Fibroblast of skin of back (primary cell): ENCODE measurements at regions not wholly inside any gene's neighbourhood (a gene's known extent, or its start where the extent isn't known, plus 50 kb on each side); places are given as distances from the start of the nearest gene placed in this dataset.
"Not testable (repeated sequence)": the region's sequence is repeated elsewhere in the genome, so short reads cannot be mapped to it uniquely, and the experiment has no call there.

Source experiments
- DNase-seq: peaks from one replicate; pipeline ENCODE4 v3.0.0-alpha.2; 2013

DNA sequence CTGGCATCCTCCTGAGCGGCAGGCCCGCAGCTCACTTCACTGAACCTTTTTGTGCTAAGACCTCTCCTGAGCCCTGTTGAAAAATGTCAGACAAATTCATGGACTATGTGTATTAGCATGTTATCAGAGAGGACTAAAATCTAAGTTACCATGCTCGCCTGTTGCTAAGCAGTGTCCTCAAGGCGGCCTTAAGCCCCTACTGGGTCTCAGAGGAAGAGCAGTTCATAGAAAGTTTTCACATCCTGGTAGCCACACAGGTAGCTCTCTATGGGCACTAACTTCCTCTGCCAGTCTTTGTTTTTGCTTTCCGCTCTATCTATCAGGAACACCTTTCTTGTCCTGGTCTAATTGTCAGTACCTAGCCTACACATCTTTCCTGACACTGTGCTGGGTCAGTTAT lies 306.6 kb upstream of the MIS18BP1 start:
- no peak for DNase-seq

DNA sequence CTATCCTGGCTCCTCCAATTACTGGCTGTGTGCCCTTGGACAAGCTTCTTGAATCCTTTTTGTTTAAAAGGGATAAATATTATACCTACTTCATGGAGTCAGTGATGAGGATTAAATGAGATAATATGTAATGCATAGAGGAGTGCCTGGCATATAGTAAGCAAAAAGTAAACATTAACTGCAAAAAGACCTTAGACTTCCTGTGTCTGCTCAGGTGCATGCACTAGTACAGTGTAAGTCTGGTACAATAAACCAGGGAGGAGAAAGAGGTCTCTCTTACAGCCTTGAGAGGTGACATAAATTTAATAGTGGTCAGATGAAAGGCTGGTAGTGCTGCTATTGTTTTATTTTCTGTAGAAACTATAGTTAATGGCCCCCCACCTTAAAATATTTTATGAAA lies 305.2 kb upstream of the MIS18BP1 start:
- no peak for DNase-seq

DNA sequence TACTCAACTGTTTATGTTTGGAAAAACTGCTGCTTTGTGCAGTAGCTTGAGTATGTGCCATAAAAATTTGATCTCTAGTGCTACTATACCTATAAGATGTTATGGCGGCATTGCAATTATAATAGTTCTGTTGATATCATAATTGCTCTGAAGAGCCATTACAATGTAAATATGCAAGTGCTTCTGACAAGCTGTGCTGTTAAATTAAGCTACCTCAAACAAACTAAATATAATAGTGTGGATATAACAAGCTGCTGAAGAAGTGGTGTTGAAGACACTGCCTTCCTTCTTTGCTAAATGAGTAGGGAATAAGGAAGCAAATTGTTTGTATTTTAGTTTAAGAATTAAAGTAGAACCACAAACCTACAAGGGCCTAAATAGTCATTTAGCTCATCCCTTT lies 301.0 kb upstream of the MIS18BP1 start:
- no peak for DNase-seq

DNA sequence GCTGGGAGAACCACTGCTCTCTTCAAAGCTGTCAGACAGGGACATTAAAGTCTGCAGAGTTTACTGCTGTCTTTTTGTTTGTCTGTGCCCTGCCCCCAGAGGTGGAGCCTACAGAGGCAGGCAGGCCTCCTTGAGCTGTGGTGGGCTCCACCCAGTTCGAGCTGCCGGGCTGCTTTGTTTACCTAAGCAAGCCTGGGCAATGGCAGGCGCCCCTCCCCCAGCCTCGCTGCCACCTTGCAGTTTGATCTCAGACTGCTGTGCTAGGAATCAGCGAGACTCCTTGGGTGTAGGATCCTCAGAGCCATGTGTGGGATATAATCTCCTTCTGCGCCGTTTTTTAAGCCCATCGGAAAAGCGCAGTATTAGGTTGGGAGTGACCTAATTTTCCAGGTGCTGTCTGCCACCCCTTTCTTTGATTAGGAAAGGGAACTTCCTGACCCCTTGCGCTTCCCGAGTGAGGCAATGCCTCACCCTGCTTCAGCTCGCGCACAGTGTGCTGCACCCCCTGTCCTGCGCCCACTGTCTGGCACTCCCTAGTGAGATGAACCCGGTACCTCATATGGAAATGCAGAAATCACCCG lies 298.3 kb upstream of the MIS18BP1 start:
- DNase-seq, result not testable (repeated sequence)

DNA sequence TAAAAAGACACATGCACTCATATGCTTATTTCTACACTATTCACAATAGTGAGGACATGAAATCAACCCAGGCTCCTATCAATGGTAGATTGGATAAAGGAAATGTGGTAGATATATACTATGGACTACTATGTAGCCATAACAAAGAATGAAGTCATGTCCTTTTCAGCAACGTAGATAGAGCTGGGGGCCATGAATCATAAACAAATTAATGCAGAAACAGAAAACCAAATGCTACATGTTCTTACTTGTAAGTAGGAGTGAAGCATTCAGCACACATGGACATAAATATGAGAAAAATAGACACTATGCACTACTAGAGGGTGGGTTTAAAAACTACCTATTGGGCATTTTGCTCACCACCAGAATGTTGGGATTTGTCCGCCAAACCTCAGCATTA lies 278.0 kb upstream of the MIS18BP1 start:
- no peak for DNase-seq

DNA sequence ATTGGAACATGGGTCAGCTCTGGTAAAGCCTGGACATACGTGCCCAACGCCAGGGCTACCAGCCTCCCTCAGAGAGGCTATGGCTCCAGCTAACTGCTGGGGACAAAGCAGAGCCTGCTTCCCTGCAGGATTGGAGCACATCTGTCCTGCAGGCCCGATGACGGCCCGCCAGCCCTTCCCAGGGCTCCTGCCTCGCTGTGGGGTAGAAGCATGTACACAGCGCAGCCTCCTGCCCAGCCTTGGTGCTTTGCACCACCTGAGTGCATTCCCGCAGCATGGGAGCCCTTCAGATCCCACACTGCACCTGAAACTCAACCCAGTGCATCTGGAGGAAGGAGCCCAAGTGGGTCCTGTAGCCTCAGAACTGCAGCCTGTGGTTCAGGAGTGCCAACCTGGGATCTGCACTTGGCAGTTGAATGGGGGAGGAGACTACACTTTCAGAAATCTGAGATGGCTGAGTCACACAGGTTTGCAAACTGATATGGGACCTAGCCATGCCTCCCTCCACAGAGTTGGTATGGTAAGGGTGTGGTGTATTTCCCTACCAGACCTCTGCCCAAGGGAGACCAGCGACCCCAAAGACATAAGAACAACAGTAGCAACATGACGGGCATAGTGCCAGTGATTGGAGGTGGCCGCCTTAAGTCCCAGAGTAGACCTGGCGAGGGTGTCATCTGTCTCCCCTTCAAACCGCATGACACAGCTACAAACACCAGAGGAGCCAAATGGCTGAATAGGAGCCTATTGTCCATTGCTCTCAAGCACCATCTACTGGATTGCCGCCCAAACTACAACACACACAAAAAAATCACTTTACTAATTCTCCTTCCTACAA lies 273.9 kb upstream of the MIS18BP1 start:
- peak; percentile 18 for DNase-seq

DNA sequence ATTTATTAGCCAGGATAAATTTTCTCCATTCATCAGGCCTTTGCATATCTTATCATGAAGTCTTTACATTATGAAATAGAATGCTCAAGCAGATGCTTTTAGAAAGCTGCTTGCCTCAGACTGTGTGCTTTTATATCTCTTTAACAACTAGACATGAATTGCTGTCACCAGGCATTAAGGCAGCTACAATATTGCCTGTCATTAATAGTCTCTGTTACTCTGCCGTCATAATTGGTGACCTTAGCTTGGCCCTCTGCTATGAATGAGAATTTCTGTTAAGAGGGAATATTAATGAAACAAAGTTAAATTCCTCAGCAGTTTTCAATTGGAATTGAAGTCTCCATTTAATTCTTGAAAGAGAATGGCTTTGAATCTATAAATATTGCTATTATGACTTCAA lies 266.8 kb upstream of the MIS18BP1 start:
- DNase-seq, result no peak

DNA sequence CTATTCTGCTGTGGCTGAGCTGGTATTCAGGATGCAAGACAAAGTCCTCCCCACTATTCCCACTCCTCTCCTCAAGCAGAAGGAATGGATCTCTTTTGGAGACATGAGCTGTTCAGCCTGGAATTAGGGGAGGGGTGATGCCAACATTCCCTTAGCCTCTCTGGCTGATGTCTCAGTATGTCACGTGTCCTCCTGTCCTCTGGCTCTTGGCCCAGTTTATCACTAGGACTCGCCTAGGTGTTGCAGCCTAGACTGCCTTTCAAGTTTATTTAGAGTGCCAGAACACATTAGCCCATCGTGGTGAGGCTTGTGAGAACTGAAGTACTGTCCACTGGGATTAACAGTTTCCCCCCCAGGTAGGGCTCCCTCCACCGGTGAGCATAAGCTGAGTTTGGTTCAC lies 239.9 kb upstream of the MIS18BP1 start:
- DNase-seq, result no peak

DNA sequence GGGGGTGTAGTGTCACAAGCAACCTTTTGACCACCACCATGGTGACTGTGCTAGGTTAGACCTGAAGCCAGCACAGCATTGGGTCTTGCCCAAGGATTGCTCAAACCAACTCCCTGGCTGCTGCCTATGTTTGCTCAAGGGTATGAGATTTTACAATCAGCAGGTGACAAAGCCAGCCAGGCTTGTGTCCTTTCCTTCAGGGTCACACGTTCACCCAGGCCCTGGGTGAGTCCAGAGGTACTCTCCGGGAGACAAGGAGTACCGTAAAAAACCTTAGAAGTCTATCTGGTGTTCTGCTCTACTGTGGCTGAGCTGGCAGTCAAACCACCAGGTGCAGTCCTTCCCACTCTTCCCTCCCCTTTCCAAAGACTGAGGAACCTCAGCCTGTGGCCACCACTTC lies 238.9 kb upstream of the MIS18BP1 start:
- DNase-seq, result no peak

DNA sequence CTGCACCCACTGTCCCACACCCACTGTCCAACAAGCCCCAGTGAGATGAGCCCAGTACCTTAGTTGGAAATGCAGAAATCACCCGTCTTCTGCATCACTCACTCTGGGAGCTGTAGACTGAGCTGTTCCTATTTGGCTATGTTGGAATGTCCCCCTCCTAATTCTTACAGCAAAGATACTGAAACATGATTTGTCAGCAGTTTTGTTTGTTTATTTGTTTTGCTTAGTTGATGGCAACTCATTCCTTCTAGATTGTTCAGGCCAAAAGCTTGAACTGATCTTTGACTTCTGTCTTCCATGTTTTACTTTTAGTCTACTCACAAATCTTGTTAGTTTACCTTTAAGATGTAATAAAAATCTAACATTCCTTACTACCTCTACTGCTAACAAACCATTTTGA lies 233.6 kb upstream of the MIS18BP1 start:
- no peak for DNase-seq

DNA sequence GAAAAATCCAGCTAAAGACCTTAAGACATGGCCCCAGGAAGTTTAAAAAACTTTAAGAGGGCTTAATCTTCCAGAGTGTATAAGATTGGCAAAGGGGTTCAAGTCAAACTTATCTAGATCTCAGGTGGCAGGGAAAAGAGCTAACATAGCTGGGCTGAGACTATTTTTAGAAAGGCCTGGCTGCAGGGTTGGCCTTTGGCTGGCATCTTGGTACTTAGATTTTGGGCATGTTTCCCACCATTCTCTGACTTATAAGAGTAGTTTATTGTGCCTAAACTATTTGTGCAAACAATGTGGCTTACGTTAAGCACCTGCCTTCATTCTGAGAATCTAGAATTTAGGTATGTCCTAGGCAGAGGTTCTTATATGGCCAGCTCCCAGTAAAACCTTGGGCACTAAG lies 214.0 kb upstream of the MIS18BP1 start:
- no peak for DNase-seq

DNA sequence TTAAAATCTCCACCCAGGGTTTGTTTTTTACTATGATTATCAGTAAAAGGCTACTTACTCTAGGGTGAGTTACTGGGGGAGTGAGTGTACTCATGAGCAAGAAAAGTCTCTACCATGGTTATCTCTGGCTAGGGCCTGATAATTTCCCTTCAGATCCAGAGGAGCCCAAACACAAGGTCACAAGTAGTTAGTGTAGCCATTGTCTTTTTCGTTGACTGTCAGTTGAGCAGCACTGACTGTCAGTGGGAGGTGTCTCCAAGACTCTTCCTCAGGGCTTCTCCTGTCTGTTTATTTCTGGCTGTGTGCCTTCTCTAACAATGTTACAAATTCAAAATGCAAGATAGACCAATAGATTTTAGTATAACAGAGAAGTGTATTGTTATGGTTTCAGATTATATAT lies 181.2 kb upstream of the MIS18BP1 start:
- no peak for DNase-seq

DNA sequence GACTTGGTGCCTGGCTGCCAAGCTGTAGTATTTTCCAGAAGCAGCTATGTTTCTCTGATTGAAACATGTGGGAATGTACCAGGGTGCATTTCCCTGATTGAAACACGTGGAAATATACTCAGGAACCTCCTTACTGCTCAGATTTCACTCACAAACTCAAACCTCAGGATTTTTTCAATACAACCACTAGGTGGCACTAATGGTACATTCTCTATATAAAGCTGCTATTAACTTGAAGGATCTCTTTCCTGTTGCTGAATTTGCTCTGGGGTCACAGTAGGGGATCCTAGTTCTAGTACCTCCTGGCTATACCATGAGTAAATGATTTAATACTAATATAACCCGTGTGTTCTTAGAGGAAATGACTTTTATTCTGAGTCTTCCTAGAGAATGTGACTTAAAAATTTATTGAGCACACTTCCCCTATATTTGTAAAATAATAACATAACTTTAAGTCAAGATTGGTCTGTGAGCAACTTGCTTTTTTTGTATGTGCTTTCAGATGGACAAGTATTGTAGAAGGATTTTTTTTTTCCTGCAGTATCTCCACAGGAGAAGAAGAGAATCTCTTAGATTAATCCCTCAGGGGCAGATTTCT lies 173.8 kb upstream of the MIS18BP1 start:
- DNase-seq, result peak; percentile 48

DNA sequence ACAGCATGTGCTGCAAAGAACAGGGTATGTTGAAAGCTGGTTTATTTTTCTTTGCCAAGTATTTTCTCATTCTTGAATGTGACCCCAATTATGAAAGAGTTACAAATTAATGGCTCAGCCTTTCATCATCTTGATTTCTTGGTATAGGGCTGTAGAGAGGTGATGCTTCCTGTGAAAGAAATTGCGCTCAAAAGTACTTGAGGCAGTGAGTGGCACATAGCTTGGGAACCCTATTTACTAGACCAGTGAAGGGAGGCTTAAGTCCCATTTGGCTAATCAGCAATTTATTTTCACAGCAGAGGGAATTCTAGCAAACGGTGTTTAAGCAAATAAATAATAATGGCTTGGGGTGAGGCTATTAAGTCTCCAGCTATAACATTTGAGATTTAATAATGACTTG lies 153.9 kb upstream of the MIS18BP1 start:
- no peak for DNase-seq

DNA sequence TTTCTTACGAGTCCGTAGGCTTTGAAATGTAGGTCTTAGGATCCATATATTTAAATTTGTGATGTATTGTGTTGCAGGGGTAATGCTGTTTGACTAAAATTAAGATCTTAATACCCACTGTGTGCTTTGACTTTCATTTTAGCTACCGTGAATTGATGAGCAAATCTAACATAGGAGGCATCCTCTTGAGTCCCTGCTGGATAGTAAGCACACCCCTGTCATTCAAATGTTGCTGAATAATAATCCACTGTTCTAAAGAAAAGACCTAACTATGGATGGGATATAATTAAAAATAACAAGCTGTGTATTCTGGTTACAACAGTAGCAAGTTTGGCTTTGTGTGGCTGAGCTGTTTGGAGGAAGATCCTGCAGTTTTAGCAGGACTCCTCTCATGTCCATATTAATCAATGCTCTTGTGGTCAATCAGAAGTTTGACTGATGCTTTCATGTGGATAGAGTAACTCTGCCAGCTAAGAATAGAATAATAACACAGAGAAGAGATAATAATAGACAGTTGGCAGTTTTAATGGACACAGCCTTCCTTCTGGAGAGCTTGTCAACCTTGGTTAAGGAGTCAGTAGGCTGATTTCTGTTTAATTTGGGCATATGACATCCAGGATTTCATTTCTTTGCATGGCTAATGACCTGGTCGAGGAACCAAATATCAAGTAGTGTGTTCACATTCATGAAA lies 148.1 kb upstream of the MIS18BP1 start:
- no peak for DNase-seq

DNA sequence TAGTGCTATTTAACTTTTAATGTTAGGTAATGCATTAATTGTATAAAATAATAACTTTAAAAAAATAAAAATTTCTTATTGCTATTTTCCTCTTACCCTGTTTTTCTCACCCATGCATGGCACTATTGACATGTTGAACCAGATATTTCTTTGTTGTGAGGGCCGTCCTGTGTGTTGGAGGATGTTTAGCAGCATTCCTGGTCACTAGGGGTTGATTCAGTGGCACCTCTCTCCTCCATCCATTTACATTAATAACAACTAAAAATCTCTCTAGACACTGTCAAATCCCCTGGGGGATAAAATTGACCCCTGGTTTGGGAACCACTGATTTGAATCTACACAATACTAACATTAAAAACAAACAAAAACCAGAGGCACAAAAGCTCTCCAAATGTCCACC lies 147.5 kb upstream of the MIS18BP1 start:
- DNase-seq, result no peak

DNA sequence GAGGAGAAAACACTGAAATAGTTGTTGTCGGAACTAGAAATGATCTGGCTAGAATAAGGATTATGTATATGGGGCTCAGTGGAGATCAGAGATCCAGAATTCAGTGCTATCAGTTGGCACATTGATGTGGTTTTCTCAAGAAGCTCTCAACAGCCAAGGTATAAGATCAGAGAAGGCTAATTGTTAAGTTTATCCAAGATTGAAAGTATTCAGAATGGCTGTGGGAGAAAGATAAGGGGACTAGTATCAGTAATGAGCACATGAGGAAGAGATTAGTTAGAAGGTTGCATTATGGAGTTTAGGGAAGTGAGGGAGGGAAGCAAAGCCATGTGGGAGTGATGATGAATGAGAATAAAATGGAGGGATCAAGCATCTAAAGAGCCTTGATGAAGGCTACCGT lies 128.1 kb upstream of the MIS18BP1 start:
- DNase-seq, result no peak

DNA sequence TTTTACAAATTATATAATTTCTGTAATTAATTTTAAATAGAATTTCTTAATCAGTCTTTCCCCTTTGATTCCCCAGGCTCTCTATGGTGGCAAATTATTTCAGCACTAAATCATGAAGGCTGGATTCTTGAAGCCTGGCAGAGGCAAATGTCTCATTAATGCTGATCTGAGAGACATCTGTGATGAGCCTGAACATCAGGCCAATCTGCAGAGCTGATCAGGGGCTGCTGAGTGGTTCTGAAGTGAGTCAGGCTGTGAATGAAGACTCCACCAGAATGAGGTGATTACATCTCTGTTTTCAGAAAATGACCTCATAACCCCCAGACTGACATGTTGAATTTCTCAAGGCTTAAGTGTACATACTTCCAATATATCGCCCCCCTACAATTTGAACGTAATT lies 124.2 kb upstream of the MIS18BP1 start:
- no peak for DNase-seq

DNA sequence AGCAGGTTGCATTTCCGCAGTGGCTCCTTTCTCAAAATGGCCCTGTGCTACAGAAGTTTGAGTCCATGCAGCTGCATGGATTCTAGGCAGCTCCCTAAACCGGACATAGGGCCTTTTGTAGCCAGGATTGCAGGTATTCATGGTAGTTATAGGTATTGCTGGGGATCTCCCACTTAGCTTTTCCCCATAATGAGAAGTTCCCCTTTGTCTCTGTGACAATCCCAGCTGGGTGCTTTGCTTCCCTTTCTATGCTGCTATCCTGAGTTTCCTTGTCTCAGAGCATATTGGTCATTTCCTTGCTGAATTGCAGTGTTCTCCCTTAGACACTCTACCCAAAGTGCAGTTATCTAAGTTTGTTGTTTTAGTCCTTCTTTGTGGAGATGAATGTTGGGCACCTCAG lies 120.9 kb upstream of the MIS18BP1 start:
- no peak for DNase-seq

DNA sequence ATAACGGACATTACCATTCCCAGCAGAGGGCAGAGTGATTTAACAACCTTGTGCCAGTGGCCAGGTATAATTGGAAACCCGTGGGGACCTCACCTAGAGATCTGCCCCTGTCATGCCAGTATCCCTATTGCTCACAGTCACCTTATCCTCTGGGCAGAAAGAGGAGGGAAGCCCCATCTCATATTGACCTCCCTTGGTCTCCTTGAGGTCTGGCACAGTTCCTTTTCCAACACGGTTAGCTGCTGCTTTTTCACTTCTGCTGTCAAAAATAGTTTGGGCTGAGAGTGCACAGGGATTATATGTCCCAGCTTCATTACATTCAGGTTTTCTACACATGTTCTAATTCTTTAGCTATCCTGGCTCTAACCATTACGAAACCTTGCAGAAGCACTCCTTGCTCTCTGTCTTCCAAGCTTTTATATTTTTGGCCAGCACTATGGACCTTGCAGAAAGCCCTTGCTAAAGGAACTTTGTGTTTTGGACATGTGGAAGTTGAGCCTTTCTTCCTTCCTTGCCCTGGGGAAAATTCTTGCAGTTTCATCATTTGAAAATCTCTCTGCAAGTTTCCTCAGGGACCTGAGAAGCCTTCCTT lies 111.7 kb upstream of the MIS18BP1 start:
- no peak for DNase-seq

DNA sequence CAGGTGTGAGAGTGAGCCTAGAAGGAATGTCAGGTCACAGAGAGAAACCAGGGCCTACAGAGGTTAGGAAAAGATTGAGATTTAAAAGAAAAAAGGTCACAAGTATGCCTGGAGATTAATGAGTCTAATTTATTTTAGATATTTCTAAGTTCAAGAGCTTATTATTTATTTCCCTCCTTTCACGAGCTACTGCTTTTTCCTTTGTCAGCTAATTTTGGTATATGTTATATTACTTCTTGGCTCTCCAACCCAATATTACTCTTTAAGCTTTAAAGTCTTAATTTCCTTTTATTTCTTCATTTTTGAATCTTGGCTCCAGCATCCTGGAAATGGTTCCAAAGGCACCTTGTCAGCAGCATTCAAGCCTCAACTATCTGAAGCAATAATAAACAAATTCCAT lies 109.5 kb upstream of the MIS18BP1 start:
- DNase-seq, result no peak

DNA sequence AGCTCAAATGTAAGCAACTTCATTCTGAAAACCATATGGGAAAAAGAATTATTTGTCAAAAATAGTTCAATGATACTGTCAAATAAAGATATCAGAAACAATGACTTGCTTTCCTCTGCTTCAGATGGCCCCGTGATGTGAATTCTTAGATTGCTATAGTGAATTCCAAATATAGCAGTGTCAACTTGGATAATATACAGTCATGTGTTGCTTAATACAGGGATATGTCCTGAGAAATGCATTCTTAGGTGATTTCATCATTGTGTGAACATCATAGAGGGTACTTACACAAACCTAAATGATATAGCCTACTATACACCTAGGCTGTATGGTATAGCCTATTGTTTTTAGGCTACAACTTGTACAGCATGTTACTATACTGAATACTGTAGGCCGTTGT lies 108.7 kb upstream of the MIS18BP1 start:
- no peak for DNase-seq

DNA sequence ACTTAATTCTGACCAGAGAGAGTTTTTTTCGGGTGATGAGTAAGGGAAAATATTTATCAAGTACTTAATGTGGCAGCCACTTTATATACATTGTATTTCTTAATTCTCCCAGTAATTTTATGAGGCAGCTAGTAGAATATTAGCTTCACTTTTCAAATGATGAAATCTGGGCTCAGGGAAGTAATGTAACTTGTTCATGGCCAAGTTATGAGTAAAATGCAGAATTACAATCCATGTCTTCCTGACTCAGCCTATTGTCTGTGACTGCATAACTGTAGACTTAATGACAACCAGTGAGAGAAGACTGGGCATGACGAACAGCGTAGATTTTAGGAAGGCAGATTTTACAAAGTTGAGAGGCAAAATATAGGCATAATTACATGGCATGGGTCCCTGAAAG lies 106.7 kb upstream of the MIS18BP1 start:
- peak; percentile 35 for DNase-seq
